ENCODE measurements at regions not wholly inside any gene's neighbourhood (a gene's known extent, or its start where the extent isn't known, plus 50 kb on each side); places are given as distances from the start of the nearest gene placed in this dataset.

DNA sequence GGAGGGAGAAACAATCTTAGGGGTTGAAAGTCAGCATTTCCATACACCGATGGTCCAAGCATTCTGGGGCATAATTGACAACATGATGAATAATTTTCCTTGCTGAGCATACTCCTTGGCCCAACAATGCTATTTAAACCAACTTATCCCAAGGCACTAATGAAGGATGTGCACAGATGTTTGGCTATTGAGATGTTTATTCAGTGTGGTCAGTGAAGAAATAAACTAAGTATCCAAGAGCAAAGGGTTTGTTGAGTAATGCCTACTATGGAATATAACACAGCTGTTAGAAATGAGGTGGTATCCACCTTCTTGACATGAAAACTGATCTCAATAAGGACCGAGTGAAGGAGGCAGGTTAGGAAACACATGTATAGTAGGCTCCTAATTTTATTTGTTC lies 53.9 kb upstream of the RAB6D start:
- Histone ChIP-seq H3K4me3 (ENCODE audit: control insufficient read depth in 2 of 3, extremely low read depth in 1 of 3, insufficient read depth in 2 of 3, low read depth in 1 of 3, low read length in 3 of 3) (no peak overlapping the region), H3K79me2 (ENCODE audit: control insufficient read depth, insufficient read depth, low read length) (no peaks in the 10 kb centered on the region), H3K27ac (ENCODE audit: control insufficient read depth, insufficient read depth, low read length) (no peak overlapping the region), H4K20me1 (ENCODE audit: control insufficient read depth, extremely low read depth, insufficient read depth, low read length) (no peaks in the 10 kb centered on the region), H3K27me3 (ENCODE audit: control insufficient read depth, extremely low read depth, insufficient read depth, low read length) (no peaks in the 10 kb centered on the region), H3K36me3 (ENCODE audit: control insufficient read depth in 2 of 2, extremely low read depth in 1 of 2, insufficient read depth in 2 of 2, low read length in 2 of 2) (no peaks in the 10 kb centered on the region), H3K9me1 (ENCODE audit: control insufficient read depth, extremely low read depth, insufficient read depth, low read length) (no peaks in the 10 kb centered on the region), H3K4me1 (ENCODE audit: control insufficient read depth, extremely low read depth, insufficient read depth, low read length) (no peaks in the 10 kb centered on the region), H2AFZ (ENCODE audit: control insufficient read depth, low read length) (no peak overlapping the region), H3K9me3 (ENCODE audit: control insufficient read depth, low read depth, low read length) (no peaks in the 10 kb centered on the region), H3K9ac (ENCODE audit: control insufficient read depth, extremely low read depth, insufficient read depth, low read length) (no peak overlapping the region), H3K4me2 (ENCODE audit: control insufficient read depth, extremely low read depth, insufficient read depth, low read depth, low read length) (no peak overlapping the region)
- TF ChIP-seq, protein P1, sequence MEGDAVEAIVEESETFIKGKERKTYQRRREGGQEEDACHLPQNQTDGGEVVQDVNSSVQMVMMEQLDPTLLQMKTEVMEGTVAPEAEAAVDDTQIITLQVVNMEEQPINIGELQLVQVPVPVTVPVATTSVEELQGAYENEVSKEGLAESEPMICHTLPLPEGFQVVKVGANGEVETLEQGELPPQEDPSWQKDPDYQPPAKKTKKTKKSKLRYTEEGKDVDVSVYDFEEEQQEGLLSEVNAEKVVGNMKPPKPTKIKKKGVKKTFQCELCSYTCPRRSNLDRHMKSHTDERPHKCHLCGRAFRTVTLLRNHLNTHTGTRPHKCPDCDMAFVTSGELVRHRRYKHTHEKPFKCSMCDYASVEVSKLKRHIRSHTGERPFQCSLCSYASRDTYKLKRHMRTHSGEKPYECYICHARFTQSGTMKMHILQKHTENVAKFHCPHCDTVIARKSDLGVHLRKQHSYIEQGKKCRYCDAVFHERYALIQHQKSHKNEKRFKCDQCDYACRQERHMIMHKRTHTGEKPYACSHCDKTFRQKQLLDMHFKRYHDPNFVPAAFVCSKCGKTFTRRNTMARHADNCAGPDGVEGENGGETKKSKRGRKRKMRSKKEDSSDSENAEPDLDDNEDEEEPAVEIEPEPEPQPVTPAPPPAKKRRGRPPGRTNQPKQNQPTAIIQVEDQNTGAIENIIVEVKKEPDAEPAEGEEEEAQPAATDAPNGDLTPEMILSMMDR (optimal IDR thresholded peaks at IDR 0.05 in 1 of 3, IDR thresholded peaks at IDR 0.05 in 1 of 3, conservative IDR thresholded peaks at IDR 0.05 in 1 of 3; ENCODE audit: extremely low read depth in 1 of 3, insufficient read depth in 2 of 3, low read length in 3 of 3): no peak
- TF ChIP-seq EZH2 (IDR thresholded peaks at IDR 0.05; ENCODE audit: low read length): no peak
- DNase-seq (ENCODE audit: low read depth, low spot score) (no peak), FAIRE-seq (no peak)
- dilution Hi-C loops (cut with MboI; ENCODE audit: extremely low pct_ligation_motif_present, low sequenced_read_pairs): no loop called here

- Histone ChIP-seq H3K27me3 (ENCODE audit: control insufficient read depth, extremely low read depth, insufficient read depth, low read length) (no peaks in the 10 kb centered on the region), H3K9me3 (ENCODE audit: control insufficient read depth, low read depth, low read length) (no peaks in the 10 kb centered on the region), H3K27ac (ENCODE audit: control insufficient read depth, insufficient read depth, low read length) (no peak overlapping the region), H3K4me3 (ENCODE audit: control insufficient read depth in 2 of 3, extremely low read depth in 1 of 3, insufficient read depth in 2 of 3, low read depth in 1 of 3, low read length in 3 of 3) (no peak overlapping the region), H3K4me1 (ENCODE audit: control insufficient read depth, extremely low read depth, insufficient read depth, low read length) (no peaks in the 10 kb centered on the region), H3K9ac (ENCODE audit: control insufficient read depth, extremely low read depth, insufficient read depth, low read length) (no peak overlapping the region), H4K20me1 (ENCODE audit: control insufficient read depth, extremely low read depth, insufficient read depth, low read length) (no peaks in the 10 kb centered on the region), H2AFZ (ENCODE audit: control insufficient read depth, low read length) (no peak overlapping the region), H3K36me3 (ENCODE audit: control insufficient read depth in 2 of 2, extremely low read depth in 1 of 2, insufficient read depth in 2 of 2, low read length in 2 of 2) (no peaks in the 10 kb centered on the region), H3K4me2 (ENCODE audit: control insufficient read depth, extremely low read depth, insufficient read depth, low read depth, low read length) (no peak overlapping the region), H3K79me2 (ENCODE audit: control insufficient read depth, insufficient read depth, low read length) (no peaks in the 10 kb centered on the region), H3K9me1 (ENCODE audit: control insufficient read depth, extremely low read depth, insufficient read depth, low read length) (no peaks in the 10 kb centered on the region)
- no peak for TF ChIP-seq EZH2 (IDR thresholded peaks at IDR 0.05; ENCODE audit: low read length)
- TF ChIP-seq, protein P1 (optimal IDR thresholded peaks at IDR 0.05 in 1 of 3, IDR thresholded peaks at IDR 0.05 in 1 of 3, conservative IDR thresholded peaks at IDR 0.05 in 1 of 3; ENCODE audit: extremely low read depth in 1 of 3, insufficient read depth in 2 of 3, low read length in 3 of 3): no peak
- dilution Hi-C loops (cut with MboI; ENCODE audit: extremely low pct_ligation_motif_present, low sequenced_read_pairs): no loop called here
- FAIRE-seq (no peak), DNase-seq (ENCODE audit: low read depth, low spot score) (no peak)
Observed at GRCh38 chr2:131413785-131414184, 49.8 kb upstream of the RAB6D start.

Data from keratinocyte (primary cell).